H1 (cell line): ENCODE measurements at regions not wholly inside any gene's neighbourhood (a gene's known extent, or its start where the extent isn't known, plus 50 kb on each side); places are given as distances from the start of the nearest gene placed in this dataset.

Source experiments
- CTCF ChIA-PET: fragments of 300-600 bp; sonication (Branson Sonifier 250); formaldehyde crosslinking; loops from one replicate; lab custom pipeline; 2021; ENCODE audit not compliant: partially characterized antibody; lab: Charles Lee
- POLR2A ChIA-PET: fragments of 300-600 bp; sonication (Branson Sonifier 250); formaldehyde crosslinking; loops from one replicate; lab custom pipeline; 2021; ENCODE audit warnings: inconsistent platforms; ENCODE audit not compliant: partially characterized antibody; lab: Charles Lee
- DNase-seq, 2 experiments: peaks; one replicate each; pipeline versions ENCODE4 v3.0.0 to v3.0.0-alpha.2; 2010 to 2022; ENCODE audit warnings: low spot score in 2 of 2, low read depth in 1 of 2, mixed read lengths in 1 of 2
- FAIRE-seq: peaks from 2 replicates; lab custom pipeline; 2011; peaks lifted over from hg19 to GRCh38; lab: Jason Lieb, UNC
- H2AFZ ChIP-seq: 2 replicates; pipeline ENCODE4 v1.8.1; 2012; ENCODE audit warnings: low read length, inconsistent platforms
- H2AK5ac ChIP-seq: 2 replicates; pipeline ENCODE4 v1.6.1; 2013; ENCODE audit warnings: low read depth, low read length
- H2BK120ac ChIP-seq: replicated peaks from 2 replicates; pipeline ENCODE3; 2013; ENCODE audit warnings: low read depth, low read length, inconsistent platforms
- H2BK12ac ChIP-seq: 2 replicates; pipeline ENCODE4 v1.6.1; 2013; ENCODE audit warnings: low read depth, low read length
- H2BK15ac ChIP-seq: 2 replicates; pipeline ENCODE4 v1.6.1; 2013; ENCODE audit warnings: low read length
- H2BK20ac ChIP-seq: 2 replicates; pipeline ENCODE4 v1.6.1; 2013; ENCODE audit warnings: low read length
- H2BK5ac ChIP-seq: 2 replicates; pipeline ENCODE4 v1.6.1; 2013; ENCODE audit warnings: low read depth, low read length
- H3K14ac ChIP-seq: 2 replicates; pipeline ENCODE4 v1.6.1; 2013; ENCODE audit warnings: inconsistent platforms; ENCODE audit not compliant: insufficient read length
- H3K18ac ChIP-seq: 2 replicates; pipeline ENCODE4 v1.6.1; 2013; ENCODE audit warnings: low read length; ENCODE audit errors: extremely low read depth
- H3K23ac ChIP-seq: 2 replicates; pipeline ENCODE4 v1.6.1; 2013; ENCODE audit warnings: inconsistent platforms; ENCODE audit not compliant: insufficient read length
- H3K23me2 ChIP-seq: 2 replicates; pipeline ENCODE4 v1.6.1; 2013; ENCODE audit warnings: low read depth, low read length
- H3K27ac ChIP-seq: 2 replicates; pipeline ENCODE4 v1.6.1; 2011; ENCODE audit warnings: low read depth, low read length, inconsistent platforms
- H3K27me3 ChIP-seq, 4 experiments: replicated peaks in 1 of 4; 1 replicate in 1 of 4; 2 replicates in 3 of 4; pipeline versions ENCODE4 v1.6.1 to v1.8.1; 2011 to 2013; ENCODE audit warnings: low read length in 3 of 4, mild to moderate bottlenecking in 3 of 4, inconsistent platforms in 2 of 4, mixed read lengths in 2 of 4, moderate library complexity in 1 of 4; ENCODE audit not compliant: control insufficient read depth in 3 of 4, insufficient read depth in 3 of 4; ENCODE audit errors: extremely low read depth in 1 of 4
- H3K36me3 ChIP-seq, 4 experiments: 2 replicates each; pipeline versions ENCODE4 v1.6.1 to v1.8.1; 2011 to 2013; ENCODE audit warnings: mild to moderate bottlenecking in 4 of 4, low read length in 3 of 4, moderate library complexity in 2 of 4, control low read depth in 1 of 4, inconsistent platforms in 1 of 4; ENCODE audit not compliant: insufficient read depth in 4 of 4, control insufficient read depth in 2 of 4
- H3K4ac ChIP-seq: replicated peaks from 2 replicates; pipeline ENCODE3; 2013; ENCODE audit warnings: low read length, low read depth, mixed read lengths, inconsistent platforms; ENCODE audit not compliant: insufficient read length
- H3K4me1 ChIP-seq, 4 experiments: replicated peaks in 1 of 4; 1 replicate in 1 of 4; 2 replicates in 3 of 4; pipeline versions ENCODE4 v1.6.1 to v1.8.1; 2011 to 2013; ENCODE audit warnings: low read length in 3 of 4, inconsistent platforms in 2 of 4, mixed read lengths in 1 of 4; ENCODE audit not compliant: insufficient read depth in 4 of 4, control insufficient read depth in 3 of 4
- H3K4me2 ChIP-seq, 2 experiments: 2 replicates each; pipeline versions ENCODE4 v1.6.1 to v1.8.1; 2011 to 2013; ENCODE audit warnings: low read depth in 2 of 2, low read length in 2 of 2, control low read depth in 1 of 2, inconsistent platforms in 1 of 2, mild to moderate bottlenecking in 1 of 2; ENCODE audit not compliant: insufficient read depth in 1 of 2
- H3K4me3 ChIP-seq, 4 experiments: fragments of 200-600, 300-600 bp in 1 of 4; sonication (generic), shearing (Covaris generic), sonication (Bioruptor Twin) in 1 of 4; 2 replicates each; pipeline versions ENCODE4 v1.5.1 to v1.8.1; 2011 to 2016; ENCODE audit warnings: low read length in 4 of 4, low read depth in 3 of 4, control low read depth in 2 of 4, inconsistent platforms in 2 of 4, mild to moderate bottlenecking in 2 of 4, mixed read lengths in 1 of 4, moderate library complexity in 1 of 4; ENCODE audit not compliant: insufficient read depth in 2 of 4; ENCODE audit errors: extremely low read depth in 1 of 4
- H3K56ac ChIP-seq: replicated peaks from 2 replicates; pipeline ENCODE3; 2013; ENCODE audit warnings: low read depth, mild to moderate bottlenecking, mixed read lengths, low read length, inconsistent platforms; ENCODE audit not compliant: insufficient read length
- H3K79me1 ChIP-seq: 2 replicates; pipeline ENCODE4 v1.6.1; 2013; ENCODE audit warnings: low read depth, low read length, control low read depth
- H3K79me2 ChIP-seq, 2 experiments: 2 replicates each; pipeline versions ENCODE4 v1.6.1 to v1.8.1; 2012 to 2013; ENCODE audit warnings: low read length in 2 of 2, mild to moderate bottlenecking in 2 of 2, inconsistent platforms in 1 of 2; ENCODE audit not compliant: insufficient read depth in 2 of 2, control insufficient read depth in 1 of 2
- H3K9ac ChIP-seq, 4 experiments: replicated peaks in 1 of 4; 1 replicate in 1 of 4; 2 replicates in 3 of 4; pipeline versions ENCODE4 v1.6.1 to v1.8.1; 2011 to 2013; ENCODE audit warnings: low read depth in 3 of 4, low read length in 3 of 4, control low read depth in 2 of 4, mild to moderate bottlenecking in 2 of 4, moderate library complexity in 2 of 4, inconsistent platforms in 1 of 4; ENCODE audit errors: extremely low read depth in 1 of 4
- H3K9me3 ChIP-seq, 2 experiments: 2 replicates each; pipeline versions ENCODE4 v1.6.1 to v1.8.1; 2012 to 2013; ENCODE audit warnings: mild to moderate bottlenecking in 2 of 2, moderate library complexity in 2 of 2, control low read depth in 1 of 2, inconsistent platforms in 1 of 2, low read depth in 1 of 2, low read length in 1 of 2, mixed read lengths in 1 of 2; ENCODE audit not compliant: insufficient read depth in 2 of 2
- H4K20me1 ChIP-seq, 2 experiments: replicated peaks in 1 of 2; 2 replicates each; pipeline versions ENCODE3 to v1.8.1; 2011 to 2013; ENCODE audit warnings: inconsistent platforms in 2 of 2, low read length in 2 of 2, mild to moderate bottlenecking in 1 of 2; ENCODE audit not compliant: insufficient read depth in 2 of 2, control insufficient read depth in 1 of 2
- H4K5ac ChIP-seq: 2 replicates; pipeline ENCODE4 v1.6.1; 2013; ENCODE audit warnings: low read length, low read depth, mixed read lengths, inconsistent platforms; ENCODE audit not compliant: insufficient read length
- H4K8ac ChIP-seq: 2 replicates; pipeline ENCODE4 v1.8.0; 2013; ENCODE audit warnings: mild to moderate bottlenecking, moderate library complexity, low read length, inconsistent platforms; ENCODE audit not compliant: insufficient read depth; ENCODE audit errors: extremely low read depth
- H4K91ac ChIP-seq: replicated peaks from 2 replicates; pipeline ENCODE3; 2013; ENCODE audit warnings: low read length, mixed read lengths, inconsistent platforms; ENCODE audit not compliant: insufficient read length
- CBX5 ChIP-seq: fragments of 300-800, 300-1000 bp; sonication (generic); IDR thresholded peaks from 2 replicates; pipeline ENCODE4 v1.7.1; 2016; ENCODE audit warnings: antibody characterized with exemption, low read length, low read depth
- CHD2 ChIP-seq: IDR thresholded peaks from 2 replicates; pipeline ENCODE4 v1.6.1; 2012; ENCODE audit warnings: low read length, improper control_type of control experiment
- KDM5A ChIP-seq: fragments of 200-600 bp; IDR thresholded peaks from 2 replicates; pipeline ENCODE4 v1.7.1; 2012; ENCODE audit warnings: mild to moderate bottlenecking, low read length, inconsistent platforms, mixed read lengths
- POU5F1 ChIP-seq: IDR thresholded peaks from 2 replicates; pipeline ENCODE4 v1.6.1; 2011; ENCODE audit warnings: low read depth, mild to moderate bottlenecking, low read length, moderate library complexity
- SIRT6 ChIP-seq: IDR thresholded peaks from one replicate; pipeline ENCODE4 v1.7.1; 2012; ENCODE audit warnings: low read length, inconsistent platforms
- SP2 ChIP-seq: IDR thresholded peaks from 2 replicates; pipeline ENCODE4 v1.6.1; 2012; ENCODE audit warnings: mild to moderate bottlenecking, low read length, inconsistent platforms
- TAF7 ChIP-seq: optimal IDR thresholded peaks from 2 replicates; pipeline ENCODE3; 2011; ENCODE audit warnings: low read depth, mild to moderate bottlenecking, inconsistent platforms, low read length, moderate library complexity, borderline replicate concordance
- TEAD4 ChIP-seq: IDR thresholded peaks from 2 replicates; pipeline ENCODE4 v1.6.1; 2012; ENCODE audit warnings: low read depth, low read length, inconsistent platforms, mixed read lengths
- TF ChIP-seq, protein P1 (sequence below): IDR thresholded peaks from 2 replicates; pipeline ENCODE4 v1.6.1; 2011; ENCODE audit warnings: low read length, improper control_type of control experiment

DNA sequence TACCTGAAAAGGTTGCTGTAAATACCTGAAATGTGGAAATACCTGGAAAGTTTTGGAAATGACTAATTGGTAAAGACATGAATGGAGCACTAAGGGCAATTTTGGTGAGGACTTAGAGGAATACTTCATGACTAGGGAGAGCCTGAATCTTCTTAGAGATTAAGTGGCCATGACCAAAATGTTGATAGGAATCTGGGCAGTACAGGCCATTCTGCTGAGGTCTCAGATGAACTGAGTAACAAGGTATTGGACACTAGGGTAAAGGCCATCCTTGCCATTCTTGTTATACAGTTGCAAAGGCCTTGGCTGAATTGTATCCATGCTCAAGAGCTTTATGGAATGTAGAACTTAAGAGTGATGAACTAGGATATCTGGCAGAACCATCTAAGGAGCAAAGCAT is 742.9 kb upstream of the RAB6C start:
- no peak overlapping the region for H3K4me3 ChIP-seq
- no peaks in the 10 kb centered on the region for H3K23me2 ChIP-seq
- no peak overlapping the region for H3K14ac ChIP-seq
- FAIRE-seq (no peak), DNase-seq (no peak)
- no peak overlapping the region for H3K4me2 ChIP-seq
- no peak overlapping the region for H2BK5ac ChIP-seq
- no peaks in the 10 kb centered on the region for H3K36me3 ChIP-seq
- no peak overlapping the region for H3K56ac ChIP-seq
- no peak overlapping the region for H3K23ac ChIP-seq
- no peak overlapping the region for H3K27ac ChIP-seq
- H2BK12ac ChIP-seq: no peak overlapping the region
- no peaks in the 10 kb centered on the region for H3K79me2 ChIP-seq
- peaks cover 0 to 3% of the 10 kb centered on the region in 2 experiments; a peak in 1 of 4 replicates for H3K9me3 ChIP-seq
- H4K8ac ChIP-seq: no peak overlapping the region
- H3K27me3 ChIP-seq: no peaks in the 10 kb centered on the region
- H4K20me1 ChIP-seq: no peaks in the 10 kb centered on the region
- no peaks in the 10 kb centered on the region for H3K79me1 ChIP-seq
- no peak overlapping the region for H4K5ac ChIP-seq
- no peak overlapping the region for H3K4ac ChIP-seq
- no peak overlapping the region for H2BK120ac ChIP-seq
- POLR2A ChIA-PET: no interaction called here
- CTCF ChIA-PET: no interaction called here
- H3K4me1 ChIP-seq: no peaks in the 10 kb centered on the region
- H2BK20ac ChIP-seq: no peak overlapping the region
- H3K9ac ChIP-seq: no peak overlapping the region
- H2BK15ac ChIP-seq: no peak overlapping the region
- TF ChIP-seq TEAD4: no peak
- TF ChIP-seq TAF7: no peak
- TF ChIP-seq, protein P1, sequence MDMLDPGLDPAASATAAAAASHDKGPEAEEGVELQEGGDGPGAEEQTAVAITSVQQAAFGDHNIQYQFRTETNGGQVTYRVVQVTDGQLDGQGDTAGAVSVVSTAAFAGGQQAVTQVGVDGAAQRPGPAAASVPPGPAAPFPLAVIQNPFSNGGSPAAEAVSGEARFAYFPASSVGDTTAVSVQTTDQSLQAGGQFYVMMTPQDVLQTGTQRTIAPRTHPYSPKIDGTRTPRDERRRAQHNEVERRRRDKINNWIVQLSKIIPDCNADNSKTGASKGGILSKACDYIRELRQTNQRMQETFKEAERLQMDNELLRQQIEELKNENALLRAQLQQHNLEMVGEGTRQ: no peak
- no peak for TF ChIP-seq SIRT6
- no peak for TF ChIP-seq CHD2
- no peak for TF ChIP-seq POU5F1
- no peak for TF ChIP-seq SP2
- no peak for TF ChIP-seq KDM5A
- no peak for TF ChIP-seq CBX5
- H2AFZ ChIP-seq: no peak overlapping the region
- H2AK5ac ChIP-seq: no peak overlapping the region
- H3K18ac ChIP-seq: no peak overlapping the region
- H4K91ac ChIP-seq: no peak overlapping the region
